Duodenal mucosa (tissue), 2 donors: ENCODE measurements at regions not wholly inside any gene's neighbourhood (a gene's known extent, or its start where the extent isn't known, plus 50 kb on each side); places are given as distances from the start of the nearest gene placed in this dataset.

Source experiments
- H3K27ac ChIP-seq: one replicate; pipeline ENCODE4 v1.7.0; 2013; ENCODE audit warnings: low read depth, low read length
- H3K27me3 ChIP-seq, 2 donors: one replicate each; pipeline ENCODE4 v1.7.0; 2013; ENCODE audit warnings: low read length in 2 of 2, control low read depth in 1 of 2; ENCODE audit not compliant: insufficient read depth in 2 of 2, control insufficient read depth in 1 of 2
- H3K36me3 ChIP-seq, 2 donors: one replicate each; pipeline ENCODE4 v1.7.0; 2013; ENCODE audit warnings: low read length in 2 of 2, control low read depth in 1 of 2; ENCODE audit not compliant: insufficient read depth in 2 of 2, control insufficient read depth in 1 of 2
- H3K4me1 ChIP-seq, 2 donors: one replicate each; pipeline ENCODE4 v1.7.0; 2013; ENCODE audit warnings: low read length in 2 of 2, control low read depth in 1 of 2; ENCODE audit not compliant: insufficient read depth in 2 of 2, control insufficient read depth in 1 of 2
- H3K4me3 ChIP-seq, 2 donors: one replicate each; pipeline ENCODE4 v1.7.0; 2013; ENCODE audit warnings: low read length in 2 of 2, low read depth in 1 of 2
- H3K9ac ChIP-seq, 2 donors: one replicate each; pipeline ENCODE4 v1.7.0; 2013; ENCODE audit warnings: low read length in 2 of 2, low read depth in 1 of 2
- H3K9me3 ChIP-seq, 2 donors: one replicate each; pipeline ENCODE4 v1.7.0; 2013; ENCODE audit warnings: low read length in 2 of 2, control low read depth in 1 of 2; ENCODE audit not compliant: control insufficient read depth in 1 of 2

DNA sequence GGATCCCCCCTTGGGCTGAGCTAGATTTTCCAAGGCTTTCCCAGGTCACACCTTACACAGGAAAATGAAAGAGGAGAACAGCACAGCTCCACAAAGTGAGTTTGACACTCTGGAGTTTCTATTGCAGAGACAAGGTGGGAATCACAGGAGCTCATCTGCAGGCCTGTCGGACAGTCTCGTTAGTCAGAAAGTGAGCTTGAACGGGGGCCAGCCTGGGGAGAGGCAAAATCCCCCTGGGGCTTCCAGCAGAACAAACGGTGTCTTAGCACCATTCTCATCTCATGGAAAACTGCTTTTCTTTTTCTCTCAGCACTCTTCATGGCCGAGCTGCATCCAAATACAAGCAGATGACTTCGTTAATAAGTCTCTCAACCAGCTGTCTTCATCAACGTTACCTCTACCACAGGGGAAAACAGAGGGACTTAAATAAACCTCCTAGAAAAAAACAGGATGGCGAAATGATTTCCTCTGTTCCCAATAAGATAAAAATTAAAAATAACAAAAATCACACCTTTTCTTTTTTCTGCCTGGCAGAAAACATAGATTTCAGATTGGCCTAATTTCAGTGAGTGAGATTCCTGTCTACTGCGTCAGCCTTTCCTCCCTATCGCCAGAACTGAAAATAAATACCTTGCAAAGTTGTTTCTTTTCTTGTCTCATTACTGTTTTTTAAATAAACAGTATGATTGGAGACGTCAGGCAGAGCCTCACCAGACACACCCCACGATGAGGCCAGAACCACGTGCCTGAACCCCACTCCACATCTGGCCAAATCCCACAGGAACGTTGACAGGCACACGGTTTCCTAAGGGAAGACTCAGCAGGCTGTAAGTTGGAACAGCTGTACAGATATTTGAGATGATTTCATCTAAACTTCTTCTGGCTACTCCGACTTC is 219.0 kb downstream of the TTLL2 start:
- Histone ChIP-seq H3K36me3 (no peaks in the 10 kb centered on the region), H3K4me1 (no peaks in the 10 kb centered on the region), H3K27ac (no peak overlapping the region), H3K9ac (no peak overlapping the region), H3K9me3 (peaks cover 0 to 4% of the 10 kb centered on the region in 2 donors), H3K27me3 (no peaks in the 10 kb centered on the region), H3K4me3 (no peak overlapping the region)

DNA sequence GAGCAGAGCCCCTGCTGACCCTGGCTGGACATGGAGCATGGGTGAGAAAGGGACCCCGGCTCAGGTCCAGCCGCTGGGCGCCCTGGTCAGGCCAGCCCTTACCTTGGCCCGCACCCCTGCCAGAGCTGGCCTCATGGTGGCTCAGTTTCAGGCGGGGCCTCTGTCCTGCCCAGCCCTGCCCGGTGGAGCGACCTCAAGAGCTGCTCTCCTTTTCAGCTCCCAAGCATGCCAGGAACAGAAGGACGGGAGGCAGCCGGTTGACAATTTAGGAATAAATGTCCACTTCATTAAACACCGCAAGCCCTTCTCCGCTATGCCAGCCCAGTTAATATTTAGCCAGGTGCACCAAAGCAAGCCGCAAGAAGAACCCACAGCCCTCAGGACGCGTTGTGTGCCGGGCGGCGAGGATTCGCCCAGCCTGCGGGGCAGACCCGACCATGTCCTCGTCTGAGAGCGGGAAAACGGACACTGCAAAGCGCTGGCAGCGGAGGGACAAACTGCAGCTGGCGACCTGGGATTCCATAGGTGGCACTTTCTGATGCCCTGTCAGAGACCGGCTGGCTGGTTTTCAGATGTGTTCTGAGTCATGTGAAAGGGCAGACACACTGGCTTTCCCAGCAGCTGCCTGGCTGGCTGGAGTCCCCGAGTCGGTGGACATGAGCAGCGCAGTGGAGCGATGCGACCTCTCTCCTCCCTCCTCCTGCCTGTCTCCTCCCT is 221.9 kb downstream of the TTLL2 start:
- no peaks in the 10 kb centered on the region for H3K27me3 ChIP-seq
- no peak overlapping the region for H3K27ac ChIP-seq
- H3K9ac ChIP-seq: no peak overlapping the region
- H3K4me3 ChIP-seq: no peak overlapping the region
- H3K36me3 ChIP-seq: no peaks in the 10 kb centered on the region
- H3K9me3 ChIP-seq: no peaks in the 10 kb centered on the region
- H3K4me1 ChIP-seq: peaks cover 0 to 8% of the 10 kb centered on the region in 2 donors

DNA sequence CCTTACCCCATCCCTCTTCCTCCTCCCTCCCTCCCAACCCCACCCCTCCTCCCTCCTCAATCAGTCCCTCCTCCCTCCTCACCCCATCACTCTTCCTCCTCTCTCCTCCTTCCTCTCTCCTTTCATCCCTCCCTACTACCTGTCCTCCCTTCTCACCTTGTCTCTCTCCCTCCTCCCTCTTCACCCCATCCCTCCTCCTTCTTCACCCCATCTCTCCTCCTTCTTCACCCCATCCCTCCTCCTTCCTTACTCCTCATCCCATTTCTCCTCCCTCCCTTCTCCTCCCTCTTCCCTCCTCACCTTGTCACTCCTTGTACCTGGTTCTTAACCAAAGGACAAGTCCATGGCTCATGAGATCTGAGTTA is 222.4 kb downstream of the TTLL2 start:
- H3K4me1 ChIP-seq: peaks cover 0 to 8% of the 10 kb centered on the region in 2 donors
- H3K9ac ChIP-seq: no peak overlapping the region
- no peaks in the 10 kb centered on the region for H3K9me3 ChIP-seq
- no peak overlapping the region for H3K27ac ChIP-seq
- H3K27me3 ChIP-seq: no peaks in the 10 kb centered on the region
- no peak overlapping the region for H3K4me3 ChIP-seq
- H3K36me3 ChIP-seq: no peaks in the 10 kb centered on the region

DNA sequence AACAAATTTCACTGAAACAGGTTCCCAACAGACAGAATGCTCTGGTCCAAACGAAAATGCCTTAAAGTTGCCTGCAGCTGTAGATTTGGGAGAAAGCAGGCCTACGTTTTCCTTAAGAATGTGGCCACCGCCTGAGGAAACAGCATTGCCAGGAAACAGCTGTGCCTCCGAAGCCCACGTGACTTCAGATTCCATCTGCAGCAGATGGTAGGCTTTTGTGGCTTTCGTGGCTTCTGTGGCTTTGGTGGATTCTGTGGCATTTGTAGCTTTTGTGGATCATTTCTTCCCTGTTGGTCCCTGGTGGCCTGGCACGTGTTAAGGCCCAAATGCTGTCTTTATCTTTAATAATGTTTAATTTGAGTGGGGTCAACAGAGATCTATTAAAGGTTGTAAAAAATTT is 222.9 kb downstream of the TTLL2 start:
- peaks cover 0 to 8% of the 10 kb centered on the region in 2 donors for H3K4me1 ChIP-seq
- H3K27me3 ChIP-seq: no peaks in the 10 kb centered on the region
- no peak overlapping the region for H3K4me3 ChIP-seq
- no peaks in the 10 kb centered on the region for H3K36me3 ChIP-seq
- H3K9me3 ChIP-seq: no peaks in the 10 kb centered on the region
- H3K27ac ChIP-seq: no peak overlapping the region
- no peak overlapping the region for H3K9ac ChIP-seq

DNA sequence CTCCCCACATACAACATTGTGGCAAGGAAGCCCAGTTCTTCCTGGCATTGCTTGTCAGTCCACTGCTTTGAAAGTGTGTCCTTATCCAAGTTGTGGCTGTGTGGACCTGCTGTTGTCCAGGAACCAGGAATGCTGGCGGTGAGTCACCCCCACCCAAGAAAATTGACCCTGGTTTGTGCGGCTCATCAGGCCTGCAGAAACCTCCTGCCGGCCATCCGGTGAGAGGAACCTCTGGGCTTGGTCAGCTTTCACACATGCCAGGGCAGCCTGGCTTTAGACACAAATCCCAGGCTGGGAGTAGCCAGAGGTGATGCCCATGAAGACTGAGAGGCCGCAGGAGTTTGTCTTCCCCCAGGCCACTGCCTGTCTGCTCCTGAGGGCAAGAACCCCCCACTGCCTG is 223.6 kb downstream of the TTLL2 start:
- H3K9me3 ChIP-seq: no peaks in the 10 kb centered on the region
- H3K36me3 ChIP-seq: no peaks in the 10 kb centered on the region
- no peak overlapping the region for H3K4me3 ChIP-seq
- H3K27me3 ChIP-seq: no peaks in the 10 kb centered on the region
- H3K27ac ChIP-seq: no peak overlapping the region
- H3K9ac ChIP-seq: no peak overlapping the region
- peaks cover 0 to 8% of the 10 kb centered on the region in 2 donors for H3K4me1 ChIP-seq

DNA sequence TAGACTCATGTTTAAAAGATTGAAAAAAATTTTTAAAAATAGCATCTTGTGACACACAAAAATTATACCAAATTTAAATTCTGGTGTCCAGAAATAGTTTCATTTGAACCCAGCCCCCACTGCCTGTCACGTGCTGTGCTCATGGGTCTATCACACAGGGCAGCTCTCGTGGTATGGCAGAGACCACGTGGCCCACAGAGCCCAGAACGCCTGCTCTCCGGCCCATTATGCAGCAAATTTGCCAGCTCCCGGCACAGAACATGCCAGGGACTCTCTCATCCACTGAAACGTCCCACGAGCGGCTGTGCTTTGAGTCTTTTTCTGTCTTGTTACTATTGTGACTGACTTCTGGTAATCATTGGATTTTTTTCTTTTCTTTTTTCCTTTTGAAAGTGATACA is 224.3 kb downstream of the TTLL2 start:
- Histone ChIP-seq H3K36me3 (no peaks in the 10 kb centered on the region), H3K9ac (no peak overlapping the region), H3K9me3 (no peaks in the 10 kb centered on the region), H3K27ac (no peak overlapping the region), H3K4me1 (peaks cover 0 to 8% of the 10 kb centered on the region in 2 donors), H3K27me3 (no peaks in the 10 kb centered on the region), H3K4me3 (no peak overlapping the region)

DNA sequence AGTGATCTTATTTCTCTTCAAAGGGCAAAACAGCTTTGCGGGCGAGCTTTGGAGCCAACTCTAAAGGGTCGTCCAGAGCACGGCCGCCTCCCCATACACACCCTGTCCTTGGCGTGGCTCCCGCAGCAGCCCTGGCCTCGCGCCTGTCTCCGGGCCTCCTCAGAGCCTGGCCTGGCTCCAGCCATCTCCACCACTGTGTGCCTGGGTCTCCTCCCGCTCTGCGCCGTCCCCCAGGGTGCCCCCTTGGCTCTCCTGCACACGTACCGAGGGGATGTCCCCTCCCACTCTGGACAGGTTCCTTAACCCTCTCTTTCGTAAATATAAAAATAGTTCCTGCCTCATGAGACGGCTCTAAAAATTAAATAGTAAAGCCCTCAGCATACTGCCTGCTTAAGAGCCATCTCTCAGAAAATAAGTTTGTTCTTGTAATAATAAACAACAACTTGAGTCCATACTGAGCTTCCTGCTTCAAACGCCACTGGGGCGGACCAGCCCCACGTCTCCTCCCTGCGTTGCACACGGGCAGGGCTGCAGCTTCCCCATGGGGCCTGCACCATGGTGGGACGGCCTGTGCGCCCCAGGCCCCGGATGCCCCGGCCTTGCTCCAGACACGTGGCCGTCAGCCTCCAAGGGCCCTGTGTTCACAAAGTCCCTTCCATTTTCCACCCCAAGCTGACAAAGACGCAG is 226.2 kb downstream of the TTLL2 start:
- Histone ChIP-seq H3K27ac (no peak overlapping the region), H3K27me3 (no peaks in the 10 kb centered on the region), H3K9me3 (peaks cover 4 to 7% of the 10 kb centered on the region in 2 donors), H3K4me1 (peaks cover 0 to 8% of the 10 kb centered on the region in 2 donors), H3K9ac (no peak overlapping the region), H3K4me3 (no peak overlapping the region), H3K36me3 (no peaks in the 10 kb centered on the region)

DNA sequence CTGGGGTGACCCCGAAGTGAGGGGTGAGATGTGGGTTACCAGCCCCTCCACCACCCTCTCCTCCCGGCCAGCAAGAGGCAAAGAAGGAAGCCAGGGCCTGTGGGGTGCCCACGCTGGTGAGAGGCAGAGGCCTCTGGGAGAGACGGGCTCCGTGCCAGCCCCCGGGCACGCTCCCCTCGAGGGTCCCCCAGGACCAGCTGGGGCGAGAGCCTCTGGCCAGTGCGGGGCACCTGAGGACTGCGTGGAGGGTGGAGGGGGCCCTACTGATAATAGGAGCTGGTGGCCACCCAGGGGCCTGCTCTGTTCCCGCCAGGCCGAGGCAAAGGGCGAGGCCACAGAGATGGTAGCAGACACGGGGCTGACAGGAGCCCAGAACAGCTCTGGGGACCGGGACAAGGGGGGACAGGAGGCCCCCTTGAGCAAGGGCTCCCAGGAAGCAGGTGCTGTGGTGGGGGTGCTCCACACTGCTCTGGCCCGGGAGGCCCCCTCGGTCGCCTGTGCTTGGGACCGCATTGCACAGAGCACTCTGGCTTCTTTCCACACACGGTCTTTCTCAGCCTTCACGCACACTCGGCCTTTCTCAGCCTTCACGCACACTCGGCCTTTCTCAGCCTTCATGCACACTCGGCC is 226.9 kb downstream of the TTLL2 start:
- Histone ChIP-seq H3K27me3 (no peaks in the 10 kb centered on the region), H3K27ac (no peak overlapping the region), H3K4me1 (peaks cover 0 to 8% of the 10 kb centered on the region in 2 donors), H3K9me3 (peaks cover 4 to 10% of the 10 kb centered on the region in 2 donors), H3K4me3 (no peak overlapping the region), H3K36me3 (no peaks in the 10 kb centered on the region), H3K9ac (no peak overlapping the region)

DNA sequence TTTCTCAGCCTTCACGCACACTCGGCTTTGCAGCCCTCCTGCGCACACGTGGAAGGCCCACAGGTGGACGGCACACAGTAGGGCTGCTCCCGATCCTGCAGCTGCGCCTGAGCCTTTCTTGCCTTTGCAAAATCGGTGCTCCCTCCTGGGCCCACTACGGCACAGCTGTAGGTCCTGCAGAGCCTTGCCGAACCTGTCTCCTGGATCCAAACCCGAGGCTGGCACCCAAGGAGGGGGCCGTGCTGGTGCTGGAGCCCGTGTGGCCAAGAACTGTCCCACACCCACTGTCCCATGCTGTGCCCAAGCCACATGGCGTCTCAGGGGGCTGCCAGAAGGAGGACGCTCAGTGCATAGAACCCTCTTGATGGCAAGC is 227.4 kb downstream of the TTLL2 start:
- H3K9me3 ChIP-seq: peaks cover 4 to 10% of the 10 kb centered on the region in 2 donors
- no peak overlapping the region for H3K9ac ChIP-seq
- peaks cover 0 to 8% of the 10 kb centered on the region in 2 donors for H3K4me1 ChIP-seq
- H3K36me3 ChIP-seq: no peaks in the 10 kb centered on the region
- H3K27ac ChIP-seq: no peak overlapping the region
- no peak overlapping the region for H3K4me3 ChIP-seq
- H3K27me3 ChIP-seq: no peaks in the 10 kb centered on the region
